ENCODE measurements at regions not wholly inside any gene's neighbourhood (a gene's known extent, or its start where the extent isn't known, plus 50 kb on each side); places are given as distances from the start of the nearest gene placed in this dataset.

DNA sequence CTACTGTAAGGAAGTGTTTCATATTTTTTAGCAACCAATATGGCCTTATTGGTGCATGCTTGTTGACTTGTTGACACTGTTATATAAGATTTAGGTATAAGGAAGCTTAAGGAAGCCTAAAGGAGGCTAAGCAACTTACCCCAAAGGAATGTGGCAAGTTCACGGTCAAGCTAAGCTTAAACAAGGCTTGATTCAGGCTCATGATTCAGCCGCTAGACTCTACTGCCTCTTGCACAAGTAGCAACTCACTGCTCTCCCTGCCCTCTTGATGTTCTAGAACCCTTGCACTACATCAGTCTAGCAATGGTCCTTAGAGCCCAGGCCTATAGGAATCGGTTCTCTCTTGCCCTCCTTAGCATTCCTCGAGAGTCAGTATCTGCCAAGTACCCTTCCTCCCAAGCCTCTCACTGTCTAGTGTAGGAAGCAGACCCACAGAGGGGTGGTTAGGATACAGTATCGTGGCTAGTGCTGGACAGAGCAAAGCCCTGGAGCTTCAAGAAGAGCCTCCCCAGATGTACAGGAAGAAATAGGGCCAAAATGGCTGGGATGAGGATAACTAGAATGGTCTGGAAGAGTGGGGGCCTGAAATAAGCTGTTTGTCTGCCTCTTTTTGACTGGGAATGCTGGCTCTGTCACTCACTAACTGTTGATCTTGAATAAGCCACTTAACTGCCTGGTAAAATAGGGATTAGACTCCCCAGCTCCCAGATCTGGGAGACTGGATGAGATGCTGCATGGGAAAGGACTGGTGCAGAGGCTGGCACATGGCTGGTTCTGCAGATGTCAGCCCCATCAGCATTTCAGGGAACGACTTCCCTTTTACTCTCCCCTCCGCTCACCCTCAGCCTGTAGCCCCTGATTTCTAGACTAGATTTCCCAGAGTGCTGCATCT is 122.2 kb downstream of the NAV1 start (continued):
- no peak for TF ChIP-seq HDAC2 (IDR thresholded peaks at IDR 0.05; ENCODE audit: borderline replicate concordance in 1 of 2, low read depth in 2 of 2, low read length in 2 of 2)
- no peak for TF ChIP-seq ATF3 (IDR thresholded peaks at IDR 0.05; ENCODE audit: insufficient read depth, low read depth, low read length)
- no peak for TF ChIP-seq CHD1 (IDR thresholded peaks at IDR 0.05; ENCODE audit: low read depth, low read length)
- TF ChIP-seq EZH2 (IDR thresholded peaks at IDR 0.05; ENCODE audit: low read depth, low read length, severe bottlenecking): no peak
- no peak for TF ChIP-seq SIX5 (IDR thresholded peaks at IDR 0.05; ENCODE audit: low read depth, low read length)
- no peak for TF ChIP-seq TCF12 (IDR thresholded peaks at IDR 0.05; ENCODE audit: low read depth, low read length)
- no peak for TF ChIP-seq FOSL1 (IDR thresholded peaks at IDR 0.05; ENCODE audit: insufficient read depth, low read depth, low read length)
- TF ChIP-seq CTBP2 (IDR thresholded peaks at IDR 0.05; ENCODE audit: borderline replicate concordance, insufficient read depth, insufficient read length, low read length): no peak

Measured in H1 (cell line).